ENCODE measurements at regions not wholly inside any gene's neighbourhood (a gene's known extent, or its start where the extent isn't known, plus 50 kb on each side); places are given as distances from the start of the nearest gene placed in this dataset.

- H2AFZ ChIP-seq (ENCODE audit: low read length): no peak overlapping the region
- POLR2A ChIA-PET: interaction anchor here (0.9 kb wide), 1 partner anchor 9 kb away, joined by 4 read pairs; no protein-coding TSS in a partner anchor
Observed at GRCh38 chr3:156604642-156605144, 49.8 kb upstream of the SSR3 start.

More at GRCh38 chr3:156604642-156605144, 49.8 kb upstream of the SSR3 start:
- CTCF ChIA-PET (ENCODE audit: unreplicated experiment): no interaction called here
- intact Hi-C loops (cut with micrococcal nuclease; ENCODE audit: unreplicated experiment): no loop called here
- H3K4me1 ChIP-seq (ENCODE audit: insufficient read depth, low read length, poor library complexity, severe bottlenecking): no peaks in the 10 kb centered on the region
- H3K79me2 ChIP-seq (ENCODE audit: insufficient read depth, low read depth, low read length): no peaks in the 10 kb centered on the region
- H3K9me3 ChIP-seq (ENCODE audit: low read length): no peaks in the 10 kb centered on the region
- BruUV-seq (replicated peaks): no TSS peak
- no peak overlapping the region for H3K4me2 ChIP-seq (ENCODE audit: low read length)
- no peak overlapping the region for H3K27ac ChIP-seq (ENCODE audit: low read depth, low read length, poor library complexity, severe bottlenecking)
- no peaks in the 10 kb centered on the region for H4K20me1 ChIP-seq (ENCODE audit: insufficient read depth, low read length)
- H3K9me2 ChIP-seq (ENCODE audit: insufficient read depth, low read length): no peaks in the 10 kb centered on the region
- no peak for TF ChIP-seq EZH2phosphoT487 (IDR thresholded peaks at IDR 0.05; ENCODE audit: borderline replicate concordance, low read depth, low read length)
- no peak for TF ChIP-seq CTCF (conservative IDR thresholded peaks at IDR 0.05; ENCODE audit: low read length)
- H3K36me3 ChIP-seq (ENCODE audit: insufficient read depth, low read length): no peaks in the 10 kb centered on the region
- DNase-seq (ENCODE audit: low spot score): no peak
- no peak overlapping the region for H3K4me3 ChIP-seq (ENCODE audit: low read depth, low read length, poor library complexity, severe bottlenecking)
